ENCODE measurements at regions not wholly inside any gene's neighbourhood (a gene's known extent, or its start where the extent isn't known, plus 50 kb on each side); places are given as distances from the start of the nearest gene placed in this dataset.

DNA sequence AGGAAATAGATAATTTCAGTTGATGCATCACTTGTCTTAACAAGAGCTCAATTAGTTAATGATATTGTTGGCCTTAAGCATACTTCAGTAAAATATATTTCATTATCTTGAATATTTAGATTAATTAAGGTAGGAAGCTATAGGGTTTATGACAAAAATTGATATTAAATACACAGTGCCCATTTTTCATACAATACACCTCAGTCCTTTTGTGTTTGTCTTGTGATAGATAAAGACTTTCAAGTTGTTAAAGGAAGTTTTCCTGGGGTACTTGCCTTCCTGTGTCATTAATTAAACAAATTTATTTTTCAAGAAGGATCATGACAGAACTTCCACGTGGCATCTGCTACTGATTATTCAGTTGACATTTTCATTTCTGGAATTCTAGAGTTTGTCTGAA lies 420.5 kb downstream of the MTX2 start:
- no peaks in the 10 kb centered on the region for H3F3A ChIP-seq (ENCODE audit: low read length, unreplicated experiment)
- CTCF ChIA-PET: no interaction called here
- intact Hi-C loops (cut with micrococcal nuclease): no loop called here

GRCh38 chr2:176691471-176691870 lies 422.2 kb downstream of the MTX2 start:
- Histone ChIP-seq H3K4me1 (ENCODE audit: insufficient read depth, low read length) (no peaks in the 10 kb centered on the region), H3K27me3 (ENCODE audit: low read length) (peaks cover 71% of the 10 kb centered on the region), H3K4me3 (ENCODE audit: low read length) (no peak overlapping the region), H2AFZ (ENCODE audit: low read length) (no peak overlapping the region), H3K36me3 (ENCODE audit: low read depth, low read length) (no peaks in the 10 kb centered on the region), H3K9me3 (ENCODE audit: low read length) (no peaks in the 10 kb centered on the region), H3K79me2 (ENCODE audit: low read length) (no peaks in the 10 kb centered on the region), H3K27ac (ENCODE audit: low read length) (no peak overlapping the region), H3K4me2 (ENCODE audit: low read length) (no peak overlapping the region), H3F3A (ENCODE audit: low read length, unreplicated experiment) (no peaks in the 10 kb centered on the region), H4K20me1 (ENCODE audit: low read length) (no peaks in the 10 kb centered on the region), H3K9ac (ENCODE audit: low read length) (no peak overlapping the region), H3K9me2 (replicated peaks; ENCODE audit: low read length) (no peaks in the 10 kb centered on the region)
- TF ChIP-seq EZH2phosphoT487 (IDR thresholded peaks at IDR 0.05; ENCODE audit: borderline replicate concordance, low read length) (no peak), EZH2 (IDR thresholded peaks at IDR 0.05; ENCODE audit: low read length, unreplicated experiment) (no peak)
- TF ChIP-seq, protein P1, sequence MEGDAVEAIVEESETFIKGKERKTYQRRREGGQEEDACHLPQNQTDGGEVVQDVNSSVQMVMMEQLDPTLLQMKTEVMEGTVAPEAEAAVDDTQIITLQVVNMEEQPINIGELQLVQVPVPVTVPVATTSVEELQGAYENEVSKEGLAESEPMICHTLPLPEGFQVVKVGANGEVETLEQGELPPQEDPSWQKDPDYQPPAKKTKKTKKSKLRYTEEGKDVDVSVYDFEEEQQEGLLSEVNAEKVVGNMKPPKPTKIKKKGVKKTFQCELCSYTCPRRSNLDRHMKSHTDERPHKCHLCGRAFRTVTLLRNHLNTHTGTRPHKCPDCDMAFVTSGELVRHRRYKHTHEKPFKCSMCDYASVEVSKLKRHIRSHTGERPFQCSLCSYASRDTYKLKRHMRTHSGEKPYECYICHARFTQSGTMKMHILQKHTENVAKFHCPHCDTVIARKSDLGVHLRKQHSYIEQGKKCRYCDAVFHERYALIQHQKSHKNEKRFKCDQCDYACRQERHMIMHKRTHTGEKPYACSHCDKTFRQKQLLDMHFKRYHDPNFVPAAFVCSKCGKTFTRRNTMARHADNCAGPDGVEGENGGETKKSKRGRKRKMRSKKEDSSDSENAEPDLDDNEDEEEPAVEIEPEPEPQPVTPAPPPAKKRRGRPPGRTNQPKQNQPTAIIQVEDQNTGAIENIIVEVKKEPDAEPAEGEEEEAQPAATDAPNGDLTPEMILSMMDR (conservative IDR thresholded peaks at IDR 0.05; ENCODE audit: low read depth, low read length): no peak
- ChIA-PET POLR2A (ENCODE audit: unreplicated experiment) (no interaction called here), CTCF (no interaction called here)
- ATAC-seq (no peak), DNase-seq (no peak)
- BruUV-seq (replicated peaks): no TSS peak
- intact Hi-C loops (cut with micrococcal nuclease): no loop called here

More for the DNA sequence above, 420.5 kb downstream of the MTX2 start:
- no peak overlapping the region for H2AFZ ChIP-seq (ENCODE audit: low read length)
- no peaks in the 10 kb centered on the region for H3K36me3 ChIP-seq (ENCODE audit: low read depth, low read length)
- ATAC-seq: no peak
- H3K4me3 ChIP-seq (ENCODE audit: low read length): no peak overlapping the region
- H3K4me1 ChIP-seq (ENCODE audit: insufficient read depth, low read length): no peaks in the 10 kb centered on the region
- H3K9me2 ChIP-seq (replicated peaks; ENCODE audit: low read length): no peaks in the 10 kb centered on the region
- DNase-seq: no peak
- H3K9me3 ChIP-seq (ENCODE audit: low read length): no peaks in the 10 kb centered on the region
- no peaks in the 10 kb centered on the region for H4K20me1 ChIP-seq (ENCODE audit: low read length)
- H3K4me2 ChIP-seq (ENCODE audit: low read length): no peak overlapping the region
- no TSS peak for BruUV-seq (replicated peaks)
- TF ChIP-seq EZH2phosphoT487 (IDR thresholded peaks at IDR 0.05; ENCODE audit: borderline replicate concordance, low read length) (no peak), EZH2 (IDR thresholded peaks at IDR 0.05; ENCODE audit: low read length, unreplicated experiment) (no peak)
- TF ChIP-seq, protein P1 (conservative IDR thresholded peaks at IDR 0.05; ENCODE audit: low read depth, low read length): no peak
- no peaks in the 10 kb centered on the region for H3K79me2 ChIP-seq (ENCODE audit: low read length)
- no peak overlapping the region for H3K9ac ChIP-seq (ENCODE audit: low read length)
- POLR2A ChIA-PET (ENCODE audit: unreplicated experiment): no interaction called here
- H3K27me3 ChIP-seq (ENCODE audit: low read length): peaks cover 88% of the 10 kb centered on the region
- no peak overlapping the region for H3K27ac ChIP-seq (ENCODE audit: low read length)

- BruUV-seq (replicated peaks): no TSS peak
- CTCF ChIA-PET: interaction anchor here (0.6 kb wide), 1 partner anchor 552 kb away, joined by 3 read pairs; no protein-coding TSS in a partner anchor
- POLR2A ChIA-PET (ENCODE audit: unreplicated experiment): no interaction called here
- H3K9ac ChIP-seq (ENCODE audit: low read length): no peak overlapping the region
- DNase-seq (no peak), ATAC-seq (no peak)
- no peak overlapping the region for H3K27ac ChIP-seq (ENCODE audit: low read length)
- H3F3A ChIP-seq (ENCODE audit: low read length, unreplicated experiment): no peaks in the 10 kb centered on the region
- no peaks in the 10 kb centered on the region for H3K36me3 ChIP-seq (ENCODE audit: low read depth, low read length)
- H3K4me1 ChIP-seq (ENCODE audit: insufficient read depth, low read length): no peaks in the 10 kb centered on the region
- H2AFZ ChIP-seq (ENCODE audit: low read length): no peak overlapping the region
- no peak overlapping the region for H3K4me2 ChIP-seq (ENCODE audit: low read length)
- no peaks in the 10 kb centered on the region for H3K9me2 ChIP-seq (replicated peaks; ENCODE audit: low read length)
- intact Hi-C loops (cut with micrococcal nuclease): no loop called here
- no peaks in the 10 kb centered on the region for H3K79me2 ChIP-seq (ENCODE audit: low read length)
- no peak overlapping the region for H3K4me3 ChIP-seq (ENCODE audit: low read length)
- TF ChIP-seq, protein P1 (conservative IDR thresholded peaks at IDR 0.05; ENCODE audit: low read depth, low read length): no peak
- TF ChIP-seq EZH2 (IDR thresholded peaks at IDR 0.05; ENCODE audit: low read length, unreplicated experiment): no peak
- no peak for TF ChIP-seq EZH2phosphoT487 (IDR thresholded peaks at IDR 0.05; ENCODE audit: borderline replicate concordance, low read length)
- H4K20me1 ChIP-seq (ENCODE audit: low read length): no peaks in the 10 kb centered on the region
- no peaks in the 10 kb centered on the region for H3K9me3 ChIP-seq (ENCODE audit: low read length)
- H3K27me3 ChIP-seq (ENCODE audit: low read length): peaks cover 74% of the 10 kb centered on the region
Observed at GRCh38 chr2:176692533-176692932, 423.3 kb downstream of the MTX2 start.
